HTR-8/SVneo (cell line): ENCODE measurements at regions not wholly inside any gene's neighbourhood (a gene's known extent, or its start where the extent isn't known, plus 50 kb on each side); places are given as distances from the start of the nearest gene placed in this dataset.
"Not testable (repeated sequence)": the region's sequence is repeated elsewhere in the genome, so short reads cannot be mapped to it uniquely, and the experiment has no call there.

Source experiments
- DNase-seq: peaks from one replicate; pipeline ENCODE4 v3.0.0; 2011; ENCODE audit warnings: low spot score, mixed read lengths; ENCODE audit not compliant: insufficient read length
- FAIRE-seq: peaks from 2 replicates; lab custom pipeline; 2011; peaks lifted over from hg19 to GRCh38; lab: Jason Lieb, UNC

GRCh38 chr3:193943851-193944517, 192.0 kb upstream of the HES1 start:
- no peak for DNase-seq
- FAIRE-seq: no peak

- DNase-seq: no peak
- FAIRE-seq: no peak
Observed at GRCh38 chr3:193944518-193944884, 191.4 kb upstream of the HES1 start.

- no peak for FAIRE-seq
- no peak for DNase-seq
Observed at GRCh38 chr3:193945143-193945542, 190.8 kb upstream of the HES1 start.

GRCh38 chr3:193946945-193947344, 189.0 kb upstream of the HES1 start:
- DNase-seq (no peak), FAIRE-seq (no peak)

- DNase-seq: no peak
- no peak for FAIRE-seq
Observed at GRCh38 chr3:193947596-193947995, 188.4 kb upstream of the HES1 start.

- DNase-seq (no peak), FAIRE-seq (no peak)
Observed at GRCh38 chr3:193948459-193948858, 187.5 kb upstream of the HES1 start.

GRCh38 chr3:193951859-193952258, 184.1 kb upstream of the HES1 start:
- no peak for DNase-seq
- no peak for FAIRE-seq

GRCh38 chr3:193954752-193955151, 181.2 kb upstream of the HES1 start:
- DNase-seq (no peak), FAIRE-seq (no peak)

- FAIRE-seq (no peak), DNase-seq (no peak)
Observed at GRCh38 chr3:193955719-193956118, 180.2 kb upstream of the HES1 start.

- FAIRE-seq (no peak), DNase-seq (no peak)
Observed at GRCh38 chr3:193959861-193960260, 176.1 kb upstream of the HES1 start.

- no peak for FAIRE-seq
- no peak for DNase-seq
Observed at GRCh38 chr3:193960487-193961274, 175.3 kb upstream of the HES1 start.

- DNase-seq (no peak), FAIRE-seq (no peak)
Observed at GRCh38 chr3:193962986-193963685, 172.8 kb upstream of the HES1 start.

GRCh38 chr3:193963808-193964516, 172.0 kb upstream of the HES1 start:
- DNase-seq: no peak
- FAIRE-seq: no peak

GRCh38 chr3:193964517-193964880, 171.4 kb upstream of the HES1 start:
- DNase-seq: no peak
- no peak for FAIRE-seq

GRCh38 chr3:193968380-193968974, 167.5 kb upstream of the HES1 start:
- no peak for FAIRE-seq

GRCh38 chr3:193970131-193970772, 165.7 kb upstream of the HES1 start:
- DNase-seq: peak; percentile 46
- FAIRE-seq: not testable (repeated sequence)

More at GRCh38 chr3:193968380-193968974, 167.5 kb upstream of the HES1 start:
- DNase-seq: no peak

GRCh38 chr3:193970773-193971206, 165.2 kb upstream of the HES1 start:
- DNase-seq (no peak), FAIRE-seq (no peak)

- FAIRE-seq (no peak), DNase-seq (peak; percentile 32)
Observed at GRCh38 chr3:193971261-193971751, 164.6 kb upstream of the HES1 start.

- FAIRE-seq: no peak
Observed at GRCh38 chr3:193971966-193972365, 164.0 kb upstream of the HES1 start.

More at GRCh38 chr3:193971966-193972365, 164.0 kb upstream of the HES1 start:
- DNase-seq: no peak
